ENCODE measurements at regions not wholly inside any gene's neighbourhood (a gene's known extent, or its start where the extent isn't known, plus 50 kb on each side); places are given as distances from the start of the nearest gene placed in this dataset.

GRCh38 chr1:38207275-38207674, 160.7 kb upstream of the POU3F1 start:
- TF ChIP-seq, protein P1, sequence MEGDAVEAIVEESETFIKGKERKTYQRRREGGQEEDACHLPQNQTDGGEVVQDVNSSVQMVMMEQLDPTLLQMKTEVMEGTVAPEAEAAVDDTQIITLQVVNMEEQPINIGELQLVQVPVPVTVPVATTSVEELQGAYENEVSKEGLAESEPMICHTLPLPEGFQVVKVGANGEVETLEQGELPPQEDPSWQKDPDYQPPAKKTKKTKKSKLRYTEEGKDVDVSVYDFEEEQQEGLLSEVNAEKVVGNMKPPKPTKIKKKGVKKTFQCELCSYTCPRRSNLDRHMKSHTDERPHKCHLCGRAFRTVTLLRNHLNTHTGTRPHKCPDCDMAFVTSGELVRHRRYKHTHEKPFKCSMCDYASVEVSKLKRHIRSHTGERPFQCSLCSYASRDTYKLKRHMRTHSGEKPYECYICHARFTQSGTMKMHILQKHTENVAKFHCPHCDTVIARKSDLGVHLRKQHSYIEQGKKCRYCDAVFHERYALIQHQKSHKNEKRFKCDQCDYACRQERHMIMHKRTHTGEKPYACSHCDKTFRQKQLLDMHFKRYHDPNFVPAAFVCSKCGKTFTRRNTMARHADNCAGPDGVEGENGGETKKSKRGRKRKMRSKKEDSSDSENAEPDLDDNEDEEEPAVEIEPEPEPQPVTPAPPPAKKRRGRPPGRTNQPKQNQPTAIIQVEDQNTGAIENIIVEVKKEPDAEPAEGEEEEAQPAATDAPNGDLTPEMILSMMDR (conservative IDR thresholded peaks at IDR 0.05), result no peak
- no peak for TF ChIP-seq ZFX (IDR thresholded peaks at IDR 0.05)
